ENCODE measurements at regions not wholly inside any gene's neighbourhood (a gene's known extent, or its start where the extent isn't known, plus 50 kb on each side); places are given as distances from the start of the nearest gene placed in this dataset.

DNA sequence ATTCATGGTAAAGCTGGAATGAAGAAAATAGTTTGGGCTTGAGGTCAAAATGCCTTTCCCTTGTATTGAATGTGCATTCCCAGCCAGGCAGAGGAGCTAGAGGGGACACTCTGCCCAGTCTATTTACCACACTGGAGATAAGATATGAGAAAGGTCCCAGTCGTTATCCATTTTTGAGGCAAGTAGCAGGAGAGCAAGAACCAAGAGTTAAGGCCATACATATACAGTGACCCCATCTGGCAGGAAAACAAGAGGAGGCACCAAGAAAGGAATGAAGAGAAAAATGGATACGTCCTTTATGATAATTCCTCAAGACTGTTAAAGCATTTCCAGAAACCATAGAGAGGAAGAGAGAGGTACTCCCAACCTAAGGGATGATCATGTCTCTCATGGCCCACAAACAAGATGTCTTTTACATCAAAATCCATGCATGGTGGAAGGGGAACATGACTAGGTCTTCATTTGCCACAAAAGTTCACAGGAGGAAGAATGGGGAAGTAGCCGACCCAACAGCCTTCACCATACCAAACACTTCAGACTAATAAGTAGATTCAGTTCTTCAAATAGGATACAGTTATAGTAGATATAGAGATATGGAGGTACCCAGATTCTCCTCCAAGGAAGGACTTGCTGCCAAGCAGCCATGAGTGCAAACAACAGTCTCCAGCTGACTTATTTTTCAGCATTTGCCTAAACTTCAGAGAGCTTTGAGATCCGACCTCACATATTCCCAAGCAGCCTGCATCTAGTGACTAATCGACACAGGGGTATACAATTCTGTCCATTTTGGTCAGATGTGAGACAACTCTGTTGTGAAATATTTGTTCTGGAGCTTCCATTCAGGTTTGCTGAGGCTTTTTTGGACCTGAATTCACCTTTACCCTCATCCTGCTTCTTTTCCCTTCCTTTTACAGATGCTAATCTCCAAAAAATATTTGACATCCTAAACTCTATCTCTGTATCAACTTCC, 61.1 kb upstream of the CCDC71L start:
- no peaks in the 10 kb centered on the region for H3K79me2 ChIP-seq (ENCODE audit: insufficient read depth, low read length)

More for the DNA sequence above, 61.1 kb upstream of the CCDC71L start:
- Histone ChIP-seq H3K9me2 (ENCODE audit: insufficient read depth) (no peaks in the 10 kb centered on the region), H4K20me1 (ENCODE audit: insufficient read depth) (no peaks in the 10 kb centered on the region), H2AFZ (ENCODE audit: low read depth, low read length, poor library complexity, severe bottlenecking) (no peak overlapping the region), H3K9me3 (ENCODE audit: control insufficient read depth in 1 of 2, insufficient read depth in 1 of 2, low read depth in 1 of 2, low read length in 2 of 2) (no peaks in the 10 kb centered on the region), H3K27me3 (ENCODE audit: insufficient read depth, low read length) (no peaks in the 10 kb centered on the region), H3K27ac (ENCODE audit: low read depth, low read length) (no peak overlapping the region), H3K36me3 (ENCODE audit: control insufficient read depth in 1 of 2, insufficient read depth in 2 of 2, low read length in 2 of 2) (no peaks in the 10 kb centered on the region), H3K4me2 (ENCODE audit: low read length) (no peak overlapping the region), H3K4me1 (ENCODE audit: control insufficient read depth in 1 of 2, insufficient read depth in 2 of 2, low read length in 2 of 2) (peaks cover 15 to 32% of the 10 kb centered on the region in 2 experiments), H3K9ac (ENCODE audit: low read length) (no peak overlapping the region), H3K4me3 (replicated peaks in 1 of 2; ENCODE audit: low read depth in 1 of 2, low read length in 2 of 2) (no peak overlapping the region)
- ChIA-PET CTCF (interaction anchor here (1.8 kb wide), 1 partner anchor 15 kb away, joined by 8 read pairs; no protein-coding TSS in a partner anchor), POLR2A (no interaction called here), RAD21 (ENCODE audit: low non-redundant PET in 1 of 2, low total read pairs in 2 of 2, uncharacterized antibody in 2 of 2, unreplicated experiment in 2 of 2) (no interaction called here)
- DNase-seq (ENCODE audit: low read depth, low spot score) (no peak), ATAC-seq (no peak)
- no TSS peak for BruUV-seq (replicated peaks)
- TF ChIP-seq SP1 (IDR thresholded peaks at IDR 0.05; ENCODE audit: low read depth) (no peak), CEBPB (IDR thresholded peaks at IDR 0.05; ENCODE audit: low read depth) (no peak), ZFX (IDR thresholded peaks at IDR 0.05) (no peak), SRF (IDR thresholded peaks at IDR 0.05; ENCODE audit: low read depth) (no peak), CBX3 (IDR thresholded peaks at IDR 0.05; ENCODE audit: low read depth) (no peak), POLR2A (IDR thresholded peaks at IDR 0.05; ENCODE audit: borderline replicate concordance, extremely low read depth, insufficient read depth, insufficient read length) (no peak), TCF7L2 (IDR thresholded peaks at IDR 0.05; ENCODE audit: borderline replicate concordance, extremely low read depth, insufficient read depth, insufficient read length) (no peak), JUND (IDR thresholded peaks at IDR 0.05) (no peak), FOSL1 (IDR thresholded peaks at IDR 0.05; ENCODE audit: low read depth) (no peak), EZH2 (IDR thresholded peaks at IDR 0.05) (no peak), RAD21 (IDR thresholded peaks at IDR 0.05; ENCODE audit: low read depth) (no peak), YY1 (IDR thresholded peaks at IDR 0.05; ENCODE audit: extremely low read depth, insufficient replicate concordance, low read depth, low read length) (no peak)
- TF ChIP-seq, protein P1, sequence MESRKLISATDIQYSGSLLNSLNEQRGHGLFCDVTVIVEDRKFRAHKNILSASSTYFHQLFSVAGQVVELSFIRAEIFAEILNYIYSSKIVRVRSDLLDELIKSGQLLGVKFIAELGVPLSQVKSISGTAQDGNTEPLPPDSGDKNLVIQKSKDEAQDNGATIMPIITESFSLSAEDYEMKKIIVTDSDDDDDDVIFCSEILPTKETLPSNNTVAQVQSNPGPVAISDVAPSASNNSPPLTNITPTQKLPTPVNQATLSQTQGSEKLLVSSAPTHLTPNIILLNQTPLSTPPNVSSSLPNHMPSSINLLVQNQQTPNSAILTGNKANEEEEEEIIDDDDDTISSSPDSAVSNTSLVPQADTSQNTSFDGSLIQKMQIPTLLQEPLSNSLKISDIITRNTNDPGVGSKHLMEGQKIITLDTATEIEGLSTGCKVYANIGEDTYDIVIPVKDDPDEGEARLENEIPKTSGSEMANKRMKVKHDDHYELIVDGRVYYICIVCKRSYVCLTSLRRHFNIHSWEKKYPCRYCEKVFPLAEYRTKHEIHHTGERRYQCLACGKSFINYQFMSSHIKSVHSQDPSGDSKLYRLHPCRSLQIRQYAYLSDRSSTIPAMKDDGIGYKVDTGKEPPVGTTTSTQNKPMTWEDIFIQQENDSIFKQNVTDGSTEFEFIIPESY (IDR thresholded peaks at IDR 0.05; ENCODE audit: extremely low read depth, insufficient replicate concordance, low read length) = no peak
- TF ChIP-seq, protein P2, sequence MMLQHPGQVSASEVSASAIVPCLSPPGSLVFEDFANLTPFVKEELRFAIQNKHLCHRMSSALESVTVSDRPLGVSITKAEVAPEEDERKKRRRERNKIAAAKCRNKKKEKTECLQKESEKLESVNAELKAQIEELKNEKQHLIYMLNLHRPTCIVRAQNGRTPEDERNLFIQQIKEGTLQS (IDR thresholded peaks at IDR 0.05) = no peak
- TF ChIP-seq, protein P3, sequence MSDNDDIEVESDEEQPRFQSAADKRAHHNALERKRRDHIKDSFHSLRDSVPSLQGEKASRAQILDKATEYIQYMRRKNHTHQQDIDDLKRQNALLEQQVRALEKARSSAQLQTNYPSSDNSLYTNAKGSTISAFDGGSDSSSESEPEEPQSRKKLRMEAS (IDR thresholded peaks at IDR 0.05) = no peak
- TF ChIP-seq, protein P4, sequence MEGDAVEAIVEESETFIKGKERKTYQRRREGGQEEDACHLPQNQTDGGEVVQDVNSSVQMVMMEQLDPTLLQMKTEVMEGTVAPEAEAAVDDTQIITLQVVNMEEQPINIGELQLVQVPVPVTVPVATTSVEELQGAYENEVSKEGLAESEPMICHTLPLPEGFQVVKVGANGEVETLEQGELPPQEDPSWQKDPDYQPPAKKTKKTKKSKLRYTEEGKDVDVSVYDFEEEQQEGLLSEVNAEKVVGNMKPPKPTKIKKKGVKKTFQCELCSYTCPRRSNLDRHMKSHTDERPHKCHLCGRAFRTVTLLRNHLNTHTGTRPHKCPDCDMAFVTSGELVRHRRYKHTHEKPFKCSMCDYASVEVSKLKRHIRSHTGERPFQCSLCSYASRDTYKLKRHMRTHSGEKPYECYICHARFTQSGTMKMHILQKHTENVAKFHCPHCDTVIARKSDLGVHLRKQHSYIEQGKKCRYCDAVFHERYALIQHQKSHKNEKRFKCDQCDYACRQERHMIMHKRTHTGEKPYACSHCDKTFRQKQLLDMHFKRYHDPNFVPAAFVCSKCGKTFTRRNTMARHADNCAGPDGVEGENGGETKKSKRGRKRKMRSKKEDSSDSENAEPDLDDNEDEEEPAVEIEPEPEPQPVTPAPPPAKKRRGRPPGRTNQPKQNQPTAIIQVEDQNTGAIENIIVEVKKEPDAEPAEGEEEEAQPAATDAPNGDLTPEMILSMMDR (IDR thresholded peaks at IDR 0.05 in 2 of 3, conservative IDR thresholded peaks at IDR 0.05 in 1 of 3; ENCODE audit: borderline replicate concordance in 1 of 3, insufficient read depth in 1 of 3, low read depth in 2 of 3, low read length in 2 of 3) = no peak
- intact Hi-C loops (cut with micrococcal nuclease) = no loop called here
